MM.1S (cell line): ENCODE measurements at regions not wholly inside any gene's neighbourhood (a gene's known extent, or its start where the extent isn't known, plus 50 kb on each side); places are given as distances from the start of the nearest gene placed in this dataset.
A peak's percentile ranks its signal among the peaks of the same experiment; 100 is the strongest.

Experiments
- DNase-seq: peaks from one replicate; pipeline ENCODE4 v3.0.0-alpha.2; 2015
- H2AFZ ChIP-seq: fragments of 300-600 bp; sonication (generic); 2 replicates; pipeline ENCODE4 v1.6.0; 2016; ENCODE audit warnings: antibody characterized with exemption, low read length
- H3F3A ChIP-seq: fragments of 300-600 bp; sonication (generic); 2 replicates; pipeline ENCODE4 v1.6.1; 2016; ENCODE audit warnings: mild to moderate bottlenecking, antibody characterized with exemption, low read length, moderate library complexity, mixed read lengths; ENCODE audit not compliant: insufficient read depth
- H3K27ac ChIP-seq: fragments of 300-600 bp; sonication (generic); 2 replicates; pipeline ENCODE4 v1.5.1; 2016; ENCODE audit warnings: mild to moderate bottlenecking, low read length
- H3K27me3 ChIP-seq: fragments of 300-600 bp; sonication (generic); replicated peaks from 2 replicates; pipeline ENCODE4 v1.6.0; 2016; ENCODE audit warnings: low read length; ENCODE audit not compliant: insufficient read depth
- H3K36me3 ChIP-seq: fragments of 300-600 bp; sonication (generic); replicated peaks from 2 replicates; pipeline ENCODE4 v1.6.1; 2016; ENCODE audit warnings: mild to moderate bottlenecking, low read length, mixed read lengths; ENCODE audit not compliant: insufficient read depth
- H3K4me1 ChIP-seq: fragments of 300-600 bp; sonication (generic); 2 replicates; pipeline ENCODE4 v1.6.1; 2016; ENCODE audit warnings: low read length, mixed read lengths
- H3K4me2 ChIP-seq: fragments of 300-600 bp; sonication (generic); 2 replicates; pipeline ENCODE4 v1.6.0; 2016; ENCODE audit warnings: low read depth, low read length
- H3K4me3 ChIP-seq: fragments of 300-600 bp; sonication (generic); 2 replicates; pipeline ENCODE4 v1.5.1; 2016; ENCODE audit warnings: low read length, mixed read lengths
- H3K79me2 ChIP-seq: fragments of 300-600 bp; sonication (generic); 2 replicates; pipeline ENCODE4 v1.6.1; 2016; ENCODE audit warnings: mixed run types, low read length, mixed read lengths
- H3K9ac ChIP-seq: fragments of 300-600 bp; sonication (generic); 2 replicates; pipeline ENCODE4 v1.6.1; 2016; ENCODE audit warnings: low read length, mixed read lengths
- H3K9me2 ChIP-seq: fragments of 300-600 bp; sonication (generic); replicated peaks from 2 replicates; pipeline ENCODE4 v1.6.1; 2016; ENCODE audit warnings: mild to moderate bottlenecking, low read length, mixed read lengths; ENCODE audit not compliant: insufficient read depth
- H3K9me3 ChIP-seq: fragments of 300-600 bp; sonication (generic); replicated peaks from 2 replicates; pipeline ENCODE4 v1.6.1; 2016; ENCODE audit warnings: mild to moderate bottlenecking, low read length, mixed read lengths; ENCODE audit not compliant: insufficient read depth
- H4K20me1 ChIP-seq: fragments of 300-600 bp; sonication (generic); 2 replicates; pipeline ENCODE4 v1.6.1; 2016; ENCODE audit warnings: mild to moderate bottlenecking, low read length, moderate library complexity, mixed read lengths; ENCODE audit not compliant: insufficient read depth
- EZH2 ChIP-seq: fragments of 300-600 bp; sonication (generic); optimal IDR thresholded peaks from 2 replicates; pipeline ENCODE3; 2017; ENCODE audit warnings: low read depth, mild to moderate bottlenecking, antibody characterized with exemption, low read length, mixed read lengths
- EZH2phosphoT487 ChIP-seq: fragments of 300-600 bp; sonication (generic); IDR thresholded peaks from 2 replicates; pipeline ENCODE4 v1.6.1; 2018; ENCODE audit warnings: antibody characterized with exemption, low read length
- TF ChIP-seq, protein P1 (sequence below): fragments of 300-600 bp; sonication (generic); IDR thresholded peaks from 2 replicates; pipeline ENCODE4 v1.5.1; 2016; ENCODE audit warnings: antibody characterized with exemption, low read length, mixed read lengths

DNA sequence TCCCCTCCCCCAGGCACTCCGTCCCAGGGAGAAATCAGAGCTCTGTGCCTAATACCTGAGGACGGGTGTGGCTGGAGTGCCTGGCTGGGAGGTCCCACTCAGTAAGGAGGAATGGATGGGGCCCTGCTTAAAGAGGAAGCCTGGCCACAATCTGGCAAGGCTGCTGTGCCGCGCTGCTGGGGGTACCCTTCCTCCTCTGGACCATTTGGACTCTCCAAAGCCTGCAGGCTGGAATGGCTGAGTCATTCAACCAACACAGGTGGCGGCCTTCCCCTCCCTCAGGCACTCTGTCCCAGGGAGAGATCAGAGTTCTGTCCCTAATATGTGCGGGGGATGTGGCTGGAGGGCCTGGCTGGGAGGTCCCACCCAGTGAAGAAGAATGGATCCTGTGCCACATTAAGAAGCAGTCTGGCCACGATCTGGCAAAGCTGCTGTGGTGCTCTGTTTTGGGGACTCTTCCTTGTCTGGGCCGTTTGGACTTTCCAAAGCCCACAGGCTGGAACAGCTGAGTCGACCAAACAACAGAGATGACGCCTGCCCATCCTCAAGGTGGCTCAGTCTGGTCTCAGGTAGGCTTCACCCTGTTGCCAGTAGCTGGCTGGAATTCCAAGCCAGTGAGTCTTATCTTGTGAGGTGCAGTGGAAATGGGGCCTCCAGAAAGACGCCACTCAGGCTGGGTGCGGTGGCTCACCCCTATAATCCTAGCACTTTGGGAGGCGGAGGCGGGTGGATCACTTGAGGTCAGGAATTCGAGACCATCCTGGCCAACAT, 127.3 kb upstream of the HUWE1 start:
- Histone ChIP-seq H3K4me1 (no peaks in the 10 kb centered on the region), H2AFZ (no peak overlapping the region), H3K4me3 (no peak overlapping the region), H3K9me3 (no peaks in the 10 kb centered on the region), H3K36me3 (no peaks in the 10 kb centered on the region), H3K9me2 (no peaks in the 10 kb centered on the region), H4K20me1 (no peaks in the 10 kb centered on the region), H3K27me3 (no peaks in the 10 kb centered on the region), H3K9ac (no peak overlapping the region), H3F3A (no peaks in the 10 kb centered on the region), H3K27ac (no peak overlapping the region), H3K4me2 (no peak overlapping the region), H3K79me2 (no peaks in the 10 kb centered on the region)
- TF ChIP-seq, protein P1, sequence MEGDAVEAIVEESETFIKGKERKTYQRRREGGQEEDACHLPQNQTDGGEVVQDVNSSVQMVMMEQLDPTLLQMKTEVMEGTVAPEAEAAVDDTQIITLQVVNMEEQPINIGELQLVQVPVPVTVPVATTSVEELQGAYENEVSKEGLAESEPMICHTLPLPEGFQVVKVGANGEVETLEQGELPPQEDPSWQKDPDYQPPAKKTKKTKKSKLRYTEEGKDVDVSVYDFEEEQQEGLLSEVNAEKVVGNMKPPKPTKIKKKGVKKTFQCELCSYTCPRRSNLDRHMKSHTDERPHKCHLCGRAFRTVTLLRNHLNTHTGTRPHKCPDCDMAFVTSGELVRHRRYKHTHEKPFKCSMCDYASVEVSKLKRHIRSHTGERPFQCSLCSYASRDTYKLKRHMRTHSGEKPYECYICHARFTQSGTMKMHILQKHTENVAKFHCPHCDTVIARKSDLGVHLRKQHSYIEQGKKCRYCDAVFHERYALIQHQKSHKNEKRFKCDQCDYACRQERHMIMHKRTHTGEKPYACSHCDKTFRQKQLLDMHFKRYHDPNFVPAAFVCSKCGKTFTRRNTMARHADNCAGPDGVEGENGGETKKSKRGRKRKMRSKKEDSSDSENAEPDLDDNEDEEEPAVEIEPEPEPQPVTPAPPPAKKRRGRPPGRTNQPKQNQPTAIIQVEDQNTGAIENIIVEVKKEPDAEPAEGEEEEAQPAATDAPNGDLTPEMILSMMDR: no peak
- TF ChIP-seq EZH2phosphoT487: no peak
- no peak for TF ChIP-seq EZH2
- DNase-seq: no peak

DNA sequence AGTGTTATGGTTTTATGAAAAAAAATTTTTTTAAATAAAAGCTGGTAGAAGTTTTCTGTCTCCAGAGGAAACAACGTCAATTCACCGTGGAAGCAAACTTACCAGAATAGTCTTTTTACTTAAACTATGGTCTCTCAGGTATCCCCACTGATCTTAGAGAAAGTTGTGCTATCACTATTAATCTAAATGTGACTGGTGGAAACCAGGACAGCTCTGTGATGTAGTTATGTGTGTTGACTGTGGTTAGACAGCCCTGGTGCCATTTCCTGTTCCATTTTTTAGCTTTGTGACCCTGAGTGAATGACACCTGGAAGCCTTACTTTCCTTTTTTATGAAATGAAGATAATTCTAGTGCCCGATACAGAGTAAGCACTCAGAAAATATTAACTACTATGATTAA, 111.8 kb upstream of the HUWE1 start:
- Histone ChIP-seq H3K9me3 (no peaks in the 10 kb centered on the region; the same call in 1 of the 2 replicates), H3K27me3 (no peaks in the 10 kb centered on the region), H3K36me3 (no peaks in the 10 kb centered on the region), H3K9me2 (no peaks in the 10 kb centered on the region), H3K27ac (no peak overlapping the region), H2AFZ (no peak overlapping the region), H3K4me2 (no peak overlapping the region), H4K20me1 (no peaks in the 10 kb centered on the region), H3K4me3 (no peak overlapping the region), H3K4me1 (no peaks in the 10 kb centered on the region), H3K79me2 (no peaks in the 10 kb centered on the region), H3K9ac (no peak overlapping the region), H3F3A (no peaks in the 10 kb centered on the region)
- DNase-seq: peak; percentile 28
- TF ChIP-seq, protein P1: no peak
- no peak for TF ChIP-seq EZH2
- no peak for TF ChIP-seq EZH2phosphoT487

GRCh38 chrX:53795576-53795975, 109.1 kb upstream of the HUWE1 start:
- no peaks in the 10 kb centered on the region; the same call in 1 of the 2 replicates for H3K9me3 ChIP-seq
- DNase-seq: no peak
- no peak overlapping the region for H3K27ac ChIP-seq
- H3K9ac ChIP-seq: no peak overlapping the region
- no peaks in the 10 kb centered on the region for H3K27me3 ChIP-seq
- no peaks in the 10 kb centered on the region for H3K79me2 ChIP-seq
- TF ChIP-seq, protein P1: no peak
- no peak for TF ChIP-seq EZH2phosphoT487
- H3F3A ChIP-seq: no peaks in the 10 kb centered on the region
- H3K36me3 ChIP-seq: no peaks in the 10 kb centered on the region
- H3K4me3 ChIP-seq: no peak overlapping the region
- no peak overlapping the region for H2AFZ ChIP-seq
- no peaks in the 10 kb centered on the region for H4K20me1 ChIP-seq
- H3K4me2 ChIP-seq: no peak overlapping the region
- no peaks in the 10 kb centered on the region for H3K4me1 ChIP-seq
- H3K9me2 ChIP-seq: no peaks in the 10 kb centered on the region
